CD14-positive monocyte (primary cell): ENCODE measurements at regions not wholly inside any gene's neighbourhood (a gene's known extent, or its start where the extent isn't known, plus 50 kb on each side); places are given as distances from the start of the nearest gene placed in this dataset.

ENCODE experiments used
- DNase-seq, 3 donors: peaks; one replicate each; pipeline ENCODE4 v3.0.0-alpha.2; 2011 to 2022
- H2AFZ ChIP-seq: 2 replicates; pipeline ENCODE4 v1.6.0; 2012; ENCODE audit warnings: mild to moderate bottlenecking, low read depth, low read length, inconsistent platforms; ENCODE audit not compliant: insufficient read depth, poor library complexity, severe bottlenecking
- H3K27ac ChIP-seq, 2 donors: 1 replicate in 1 of 2; 2 replicates in 1 of 2; pipeline ENCODE4 v1.5.1; 2012 to 2013; ENCODE audit warnings: low read length in 2 of 2, control low read depth in 1 of 2, inconsistent platforms in 1 of 2, low read depth in 1 of 2, mild to moderate bottlenecking in 1 of 2
- H3K27me3 ChIP-seq, 2 donors: one replicate each; pipeline versions ENCODE4 v1.6.0 to v1.6.1; 2011 to 2013; ENCODE audit warnings: low read length in 2 of 2; ENCODE audit not compliant: control insufficient read depth in 2 of 2, insufficient read depth in 2 of 2
- H3K36me3 ChIP-seq, 2 donors: replicated peaks in 1 of 2; 1 replicate in 1 of 2; 2 replicates in 1 of 2; pipeline versions ENCODE4 v1.5.1 to v1.6.1; 2012 to 2013; ENCODE audit warnings: low read length in 2 of 2, control low read depth in 1 of 2, inconsistent platforms in 1 of 2, mild to moderate bottlenecking in 1 of 2; ENCODE audit not compliant: insufficient read depth in 2 of 2, control insufficient read depth in 1 of 2
- H3K4me1 ChIP-seq, 2 donors: 1 replicate in 1 of 2; 2 replicates in 1 of 2; pipeline versions ENCODE4 v1.5.1 to v1.6.1; 2012 to 2013; ENCODE audit warnings: low read length in 2 of 2, control low read depth in 1 of 2, inconsistent platforms in 1 of 2, mild to moderate bottlenecking in 1 of 2, moderate library complexity in 1 of 2; ENCODE audit not compliant: insufficient read depth in 2 of 2, control insufficient read depth in 1 of 2
- H3K4me2 ChIP-seq: replicated peaks from 2 replicates; pipeline ENCODE3; 2012; ENCODE audit warnings: low read length, moderate library complexity, mild to moderate bottlenecking; ENCODE audit not compliant: poor library complexity, severe bottlenecking; ENCODE audit errors: extremely low read depth
- H3K4me3 ChIP-seq, 3 experiments: fragments of 200-600 bp in 1 of 3; sonication (generic) in 1 of 3; replicated peaks in 1 of 3; 1 replicate in 2 of 3; 2 replicates in 1 of 3; pipeline ENCODE4 v1.5.1; 2011 to 2013; ENCODE audit warnings: low read length in 3 of 3, mild to moderate bottlenecking in 3 of 3, control low read depth in 2 of 3, low read depth in 2 of 3, inconsistent platforms in 1 of 3, moderate library complexity in 1 of 3
- H3K79me2 ChIP-seq: 2 replicates; pipeline ENCODE4 v1.6.0; 2012; ENCODE audit warnings: mild to moderate bottlenecking, control low read depth, inconsistent platforms, low read length, moderate library complexity; ENCODE audit not compliant: insufficient read depth
- H3K9ac ChIP-seq: 2 replicates; pipeline ENCODE4 v1.6.0; 2017; ENCODE audit warnings: low read length, mild to moderate bottlenecking; ENCODE audit not compliant: insufficient read depth, poor library complexity, severe bottlenecking
- H3K9me3 ChIP-seq, 2 donors: replicated peaks in 1 of 2; 1 replicate in 1 of 2; 2 replicates in 1 of 2; pipeline versions ENCODE4 v1.5.1 to v1.6.1; 2012 to 2013; ENCODE audit warnings: low read length in 2 of 2, control low read depth in 1 of 2; ENCODE audit not compliant: control insufficient read depth in 1 of 2, insufficient read depth in 1 of 2
- H4K20me1 ChIP-seq: 2 replicates; pipeline ENCODE4 v1.6.0; 2012; ENCODE audit warnings: mild to moderate bottlenecking, low read length, control low read depth, moderate library complexity; ENCODE audit not compliant: insufficient read depth
- H3K27ac Mint-ChIP-seq, 7 donors: one replicate each; pipeline ENCODE4 v1.8.0; 2020; ENCODE audit warnings: mild to moderate bottlenecking in 7 of 7, mixed read lengths in 7 of 7, moderate library complexity in 6 of 7, inconsistent platforms in 2 of 7
- H3K27me3 Mint-ChIP-seq, 3 donors: one replicate each; pipeline ENCODE4 v1.8.0; 2021 to 2022; ENCODE audit warnings: low read depth in 3 of 3, mild to moderate bottlenecking in 3 of 3, mixed read lengths in 3 of 3, moderate library complexity in 3 of 3, inconsistent platforms in 1 of 3
- H3K36me3 Mint-ChIP-seq, 2 donors: one replicate each; pipeline ENCODE4 v1.8.0; 2020; ENCODE audit warnings: mixed read lengths in 2 of 2, inconsistent platforms in 1 of 2, mild to moderate bottlenecking in 1 of 2
- H3K4me1 Mint-ChIP-seq: one replicate; pipeline ENCODE4 v1.8.0; 2020; ENCODE audit warnings: mild to moderate bottlenecking, mixed read lengths
- H3K4me3 Mint-ChIP-seq, 2 donors: one replicate each; pipeline ENCODE4 v1.8.0; 2020; ENCODE audit warnings: mild to moderate bottlenecking in 2 of 2, mixed read lengths in 2 of 2, moderate library complexity in 1 of 2
- H3K9me3 Mint-ChIP-seq, 7 donors: one replicate each; pipeline ENCODE4 v1.8.0; 2020 to 2022; ENCODE audit warnings: mixed read lengths in 7 of 7, mild to moderate bottlenecking in 6 of 7, moderate library complexity in 6 of 7, inconsistent platforms in 2 of 7
- CTCF ChIP-seq: fragments of 200-600 bp; IDR thresholded peaks from one replicate; pipeline ENCODE4 v1.8.0; 2022; ENCODE audit warnings: antibody characterized with exemption, mild to moderate bottlenecking
- WGBS: methylation state at CpG from one replicate; pipeline ENCODE4 v1.1.5; 2013; ENCODE audit warnings: missing lambda C conversion rate; ENCODE audit not compliant: insufficient coverage; 5-methylcytosine and 5-hydroxymethylcytosine counted together
- intact Hi-C, 2 donors: fragments of 100-400 bp; cut with micrococcal nuclease; formaldehyde crosslinking; loops; one replicate each; pipeline versions ENCODE4 v1.15.0 to v1.15.1; 2023

GRCh38 chr9:25975667-25976066 lies 297.4 kb upstream of the TUSC1 start:
- no peaks in the 10 kb centered on the region for H3K4me1 Mint-ChIP-seq
- no peak overlapping the region for H3K27ac ChIP-seq
- H2AFZ ChIP-seq, result no peak overlapping the region
- no peaks in the 10 kb centered on the region for H3K27me3 ChIP-seq
- H3K36me3 Mint-ChIP-seq, result no peaks in the 10 kb centered on the region
- no peak overlapping the region for H3K4me3 Mint-ChIP-seq
- no peak overlapping the region for H3K9ac ChIP-seq
- H3K4me1 ChIP-seq, result no peaks in the 10 kb centered on the region
- no peak overlapping the region for H3K4me3 ChIP-seq
- H3K27ac Mint-ChIP-seq, result no peak overlapping the region
- H3K36me3 ChIP-seq, result no peaks in the 10 kb centered on the region
- 100% methylated on average over 1 of the region's 1 CpG for WGBS
- peaks cover 0 to 10% (median 3%) of the 10 kb centered on the region in 7 donors for H3K9me3 Mint-ChIP-seq
- no peak for DNase-seq
- H4K20me1 ChIP-seq, result no peaks in the 10 kb centered on the region
- peaks cover 10 to 11% of the 10 kb centered on the region in 2 donors for H3K9me3 ChIP-seq
- no peaks in the 10 kb centered on the region for H3K79me2 ChIP-seq
- intact Hi-C loops, result no loop called here
- H3K4me2 ChIP-seq, result no peak overlapping the region
- H3K27me3 Mint-ChIP-seq, result peaks cover 0 to 2% (median 0%) of the 10 kb centered on the region in 3 donors
- no peak for TF ChIP-seq CTCF

- Histone ChIP-seq H3K9me3 (peaks cover 3 to 15% of the 10 kb centered on the region in 2 donors), H3K4me1 (no peaks in the 10 kb centered on the region), H3K79me2 (no peaks in the 10 kb centered on the region), H3K4me3 (no peak overlapping the region), H3K36me3 (no peaks in the 10 kb centered on the region), H4K20me1 (no peaks in the 10 kb centered on the region), H3K27me3 (no peaks in the 10 kb centered on the region), H3K4me2 (no peak overlapping the region), H3K27ac (no peak overlapping the region), H3K9ac (no peak overlapping the region), H2AFZ (no peak overlapping the region)
- H3K27me3 Mint-ChIP-seq, result peaks cover 0 to 1% (median 0%) of the 10 kb centered on the region in 3 donors
- DNase-seq, result no peak
- intact Hi-C loops, result no loop called here
- H3K27ac Mint-ChIP-seq, result no peak overlapping the region
- H3K4me1 Mint-ChIP-seq, result no peaks in the 10 kb centered on the region
- 21% methylated on average over 2 of the region's 3 CpGs for WGBS
- H3K36me3 Mint-ChIP-seq, result no peaks in the 10 kb centered on the region
- peaks cover 0 to 11% (median 1%) of the 10 kb centered on the region in 7 donors for H3K9me3 Mint-ChIP-seq
- no peak for TF ChIP-seq CTCF
- H3K4me3 Mint-ChIP-seq, result no peak overlapping the region
These were observed 286.0 kb upstream of the TUSC1 start for GRCh38 chr9:25964239-25964638.
